ENCODE measurements at regions not wholly inside any gene's neighbourhood (a gene's known extent, or its start where the extent isn't known, plus 50 kb on each side); places are given as distances from the start of the nearest gene placed in this dataset.

DNA sequence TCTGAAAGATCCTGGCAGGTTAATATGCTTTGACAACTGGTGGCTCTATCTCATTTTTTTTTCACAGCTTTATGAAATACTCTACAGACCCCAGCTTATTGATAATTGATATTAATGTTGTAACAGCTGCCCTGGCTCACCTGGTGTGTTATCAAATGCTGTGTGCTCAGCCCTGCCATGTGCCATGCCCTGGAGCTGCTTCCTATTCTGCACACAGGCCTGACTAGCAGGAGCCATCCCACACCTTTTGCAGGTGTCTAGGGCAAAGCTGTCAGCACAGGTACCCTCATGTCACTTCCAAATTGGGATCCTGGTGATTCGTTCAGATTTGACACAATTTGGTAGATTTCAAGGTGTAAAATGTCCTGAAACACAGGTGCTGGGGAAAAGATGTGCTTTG lies 254.6 kb upstream of the MAN1A1 start (continued):
- TF ChIP-seq, protein P1, sequence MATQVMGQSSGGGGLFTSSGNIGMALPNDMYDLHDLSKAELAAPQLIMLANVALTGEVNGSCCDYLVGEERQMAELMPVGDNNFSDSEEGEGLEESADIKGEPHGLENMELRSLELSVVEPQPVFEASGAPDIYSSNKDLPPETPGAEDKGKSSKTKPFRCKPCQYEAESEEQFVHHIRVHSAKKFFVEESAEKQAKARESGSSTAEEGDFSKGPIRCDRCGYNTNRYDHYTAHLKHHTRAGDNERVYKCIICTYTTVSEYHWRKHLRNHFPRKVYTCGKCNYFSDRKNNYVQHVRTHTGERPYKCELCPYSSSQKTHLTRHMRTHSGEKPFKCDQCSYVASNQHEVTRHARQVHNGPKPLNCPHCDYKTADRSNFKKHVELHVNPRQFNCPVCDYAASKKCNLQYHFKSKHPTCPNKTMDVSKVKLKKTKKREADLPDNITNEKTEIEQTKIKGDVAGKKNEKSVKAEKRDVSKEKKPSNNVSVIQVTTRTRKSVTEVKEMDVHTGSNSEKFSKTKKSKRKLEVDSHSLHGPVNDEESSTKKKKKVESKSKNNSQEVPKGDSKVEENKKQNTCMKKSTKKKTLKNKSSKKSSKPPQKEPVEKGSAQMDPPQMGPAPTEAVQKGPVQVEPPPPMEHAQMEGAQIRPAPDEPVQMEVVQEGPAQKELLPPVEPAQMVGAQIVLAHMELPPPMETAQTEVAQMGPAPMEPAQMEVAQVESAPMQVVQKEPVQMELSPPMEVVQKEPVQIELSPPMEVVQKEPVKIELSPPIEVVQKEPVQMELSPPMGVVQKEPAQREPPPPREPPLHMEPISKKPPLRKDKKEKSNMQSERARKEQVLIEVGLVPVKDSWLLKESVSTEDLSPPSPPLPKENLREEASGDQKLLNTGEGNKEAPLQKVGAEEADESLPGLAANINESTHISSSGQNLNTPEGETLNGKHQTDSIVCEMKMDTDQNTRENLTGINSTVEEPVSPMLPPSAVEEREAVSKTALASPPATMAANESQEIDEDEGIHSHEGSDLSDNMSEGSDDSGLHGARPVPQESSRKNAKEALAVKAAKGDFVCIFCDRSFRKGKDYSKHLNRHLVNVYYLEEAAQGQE (IDR thresholded peaks at IDR 0.05; ENCODE audit: borderline replicate concordance): no peak
- no peak for TF ChIP-seq RAD21 (conservative IDR thresholded peaks at IDR 0.05)

DNA sequence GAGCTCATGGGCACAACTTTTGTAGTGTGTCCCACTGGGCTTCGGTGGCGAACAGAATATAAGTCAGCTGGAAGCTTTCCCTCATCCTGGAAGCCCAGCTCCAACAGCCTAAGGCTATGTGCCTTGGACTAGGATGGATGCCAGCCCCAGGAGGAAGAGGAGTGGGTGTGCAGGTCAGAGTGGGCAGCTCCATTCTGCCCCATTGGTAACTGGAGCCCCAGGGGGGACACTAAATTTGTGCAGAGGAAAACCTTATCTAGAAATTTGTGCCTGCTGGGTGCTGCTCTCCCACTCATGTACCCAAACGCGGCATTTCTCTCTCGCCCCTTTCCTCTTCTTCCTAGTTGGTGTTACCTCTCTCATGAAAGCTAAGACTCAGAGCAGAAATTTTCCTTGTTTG lies 253.9 kb upstream of the MAN1A1 start:
- Histone ChIP-seq H3K9me3 (ENCODE audit: low read length) (no peaks in the 10 kb centered on the region), H3K4me2 (ENCODE audit: low read length) (no peak overlapping the region), H3K36me3 (ENCODE audit: insufficient read depth, low read length) (no peaks in the 10 kb centered on the region), H3F3A (ENCODE audit: insufficient read depth, low read length, poor library complexity, severe bottlenecking) (no peaks in the 10 kb centered on the region), H3K27me3 (ENCODE audit: insufficient read depth, low read depth, low read length) (no peaks in the 10 kb centered on the region), H3K9ac (ENCODE audit: low read length) (no peak overlapping the region), H3K9me2 (ENCODE audit: insufficient read depth, low read length) (no peaks in the 10 kb centered on the region), H3K27ac (ENCODE audit: low read length) (no peak overlapping the region), H4K20me1 (ENCODE audit: insufficient read depth) (no peaks in the 10 kb centered on the region), H2AFZ (ENCODE audit: low read depth, low read length) (no peak overlapping the region), H3K79me2 (replicated peaks; ENCODE audit: insufficient read depth, low read length) (no peaks in the 10 kb centered on the region), H3K4me3 (ENCODE audit: low read length) (no peak overlapping the region)
- TF ChIP-seq EZH2 (IDR thresholded peaks at IDR 0.05; ENCODE audit: borderline replicate concordance, insufficient read depth, low read length, poor library complexity, severe bottlenecking) (no peak), SMC3 (conservative IDR thresholded peaks at IDR 0.05; ENCODE audit: poor library complexity) (no peak), TAF1 (IDR thresholded peaks at IDR 0.05; ENCODE audit: low read depth) (no peak), RAD21 (conservative IDR thresholded peaks at IDR 0.05) (no peak), EP300 (conservative IDR thresholded peaks at IDR 0.05; ENCODE audit: poor library complexity, severe bottlenecking) (no peak), MXI1 (conservative IDR thresholded peaks at IDR 0.05; ENCODE audit: poor library complexity, severe bottlenecking) (no peak)
- TF ChIP-seq, protein P2, sequence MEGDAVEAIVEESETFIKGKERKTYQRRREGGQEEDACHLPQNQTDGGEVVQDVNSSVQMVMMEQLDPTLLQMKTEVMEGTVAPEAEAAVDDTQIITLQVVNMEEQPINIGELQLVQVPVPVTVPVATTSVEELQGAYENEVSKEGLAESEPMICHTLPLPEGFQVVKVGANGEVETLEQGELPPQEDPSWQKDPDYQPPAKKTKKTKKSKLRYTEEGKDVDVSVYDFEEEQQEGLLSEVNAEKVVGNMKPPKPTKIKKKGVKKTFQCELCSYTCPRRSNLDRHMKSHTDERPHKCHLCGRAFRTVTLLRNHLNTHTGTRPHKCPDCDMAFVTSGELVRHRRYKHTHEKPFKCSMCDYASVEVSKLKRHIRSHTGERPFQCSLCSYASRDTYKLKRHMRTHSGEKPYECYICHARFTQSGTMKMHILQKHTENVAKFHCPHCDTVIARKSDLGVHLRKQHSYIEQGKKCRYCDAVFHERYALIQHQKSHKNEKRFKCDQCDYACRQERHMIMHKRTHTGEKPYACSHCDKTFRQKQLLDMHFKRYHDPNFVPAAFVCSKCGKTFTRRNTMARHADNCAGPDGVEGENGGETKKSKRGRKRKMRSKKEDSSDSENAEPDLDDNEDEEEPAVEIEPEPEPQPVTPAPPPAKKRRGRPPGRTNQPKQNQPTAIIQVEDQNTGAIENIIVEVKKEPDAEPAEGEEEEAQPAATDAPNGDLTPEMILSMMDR (IDR thresholded peaks at IDR 0.05; ENCODE audit: poor library complexity, severe bottlenecking): no peak
- TF ChIP-seq, protein P1 (IDR thresholded peaks at IDR 0.05; ENCODE audit: borderline replicate concordance): no peak

Data from neural cell (in vitro differentiated cells).